GM21515 (cell line): ENCODE measurements at regions not wholly inside any gene's neighbourhood (a gene's known extent, or its start where the extent isn't known, plus 50 kb on each side); places are given as distances from the start of the nearest gene placed in this dataset.

Source experiments
- ATAC-seq: cut with Tn5 transposase; IDR thresholded peaks from one replicate; pipeline ENCODE4 v1.9.1; 2021; ENCODE audit not compliant: unreplicated experiment

GRCh38 chr1:72848997-72849396 is 566.7 kb upstream of the NEGR1 start:
- no peak for ATAC-seq

- ATAC-seq = no peak
Observed at GRCh38 chr1:72847651-72848050, 565.3 kb upstream of the NEGR1 start.

- no peak for ATAC-seq
Observed at GRCh38 chr1:72846476-72847278, 564.3 kb upstream of the NEGR1 start.

DNA sequence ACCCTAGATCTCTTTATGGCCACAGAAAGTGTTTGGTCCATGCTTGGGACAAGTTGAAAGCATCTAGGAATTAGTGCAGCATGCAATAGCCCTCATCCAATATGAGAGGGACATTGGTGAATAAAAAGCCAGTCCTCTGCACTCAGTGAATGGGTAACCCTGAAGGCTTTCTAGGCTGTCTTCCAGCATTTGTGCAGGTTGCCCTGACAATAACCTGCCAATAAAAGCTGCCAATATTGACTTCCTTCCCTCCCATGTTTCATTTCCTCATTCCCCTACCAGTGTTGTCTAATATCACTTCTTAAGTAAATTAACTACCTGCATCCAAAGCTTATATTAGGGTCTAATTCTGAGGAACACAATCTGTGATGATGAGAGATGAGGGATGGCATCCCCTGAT is 563.6 kb upstream of the NEGR1 start:
- no peak for ATAC-seq

GRCh38 chr1:72845381-72845780 is 563.0 kb upstream of the NEGR1 start:
- ATAC-seq = no peak

GRCh38 chr1:72837781-72838180 is 555.4 kb upstream of the NEGR1 start:
- ATAC-seq = no peak

- no peak for ATAC-seq
Observed at GRCh38 chr1:72830606-72831390, 548.5 kb upstream of the NEGR1 start.

DNA sequence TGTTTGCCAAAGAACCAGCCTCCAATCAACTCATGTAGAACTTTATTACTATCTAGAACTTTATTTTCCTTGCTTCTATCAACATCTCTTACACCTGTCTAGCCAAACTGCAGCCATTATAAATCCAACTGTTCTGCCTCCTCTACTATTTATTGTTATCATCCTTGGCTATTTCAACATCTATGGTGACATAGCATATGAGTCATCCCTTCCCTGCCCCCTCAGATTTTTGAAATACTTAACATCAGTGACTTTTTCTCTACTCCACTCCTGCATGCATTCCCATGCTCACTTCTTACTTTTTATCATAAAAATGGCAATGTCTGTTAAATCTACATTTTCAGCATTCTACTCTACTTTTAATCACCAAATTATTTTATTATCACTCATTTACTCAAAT is 544.9 kb upstream of the NEGR1 start:
- no peak for ATAC-seq

DNA sequence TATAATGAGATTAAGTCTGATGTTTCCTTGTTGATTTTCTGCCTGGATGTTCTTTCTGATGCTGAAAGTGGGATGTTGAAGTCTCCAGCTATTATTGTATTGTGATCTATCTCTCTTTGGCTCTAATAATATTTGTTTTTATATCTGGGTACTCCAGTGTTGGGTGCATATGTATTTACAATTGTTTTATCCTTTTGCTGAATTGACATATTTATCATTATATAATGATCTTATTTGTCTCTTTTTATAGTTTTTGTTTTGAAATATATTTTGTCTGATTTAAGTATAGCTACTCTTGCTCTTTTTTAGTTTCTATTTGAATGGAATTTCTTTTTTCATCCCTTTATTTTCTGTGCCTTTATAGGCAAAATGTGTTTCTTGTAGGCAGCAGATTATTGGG is 522.2 kb upstream of the NEGR1 start:
- no peak for ATAC-seq

GRCh38 chr1:72781038-72781437 is 498.7 kb upstream of the NEGR1 start:
- ATAC-seq = no peak

DNA sequence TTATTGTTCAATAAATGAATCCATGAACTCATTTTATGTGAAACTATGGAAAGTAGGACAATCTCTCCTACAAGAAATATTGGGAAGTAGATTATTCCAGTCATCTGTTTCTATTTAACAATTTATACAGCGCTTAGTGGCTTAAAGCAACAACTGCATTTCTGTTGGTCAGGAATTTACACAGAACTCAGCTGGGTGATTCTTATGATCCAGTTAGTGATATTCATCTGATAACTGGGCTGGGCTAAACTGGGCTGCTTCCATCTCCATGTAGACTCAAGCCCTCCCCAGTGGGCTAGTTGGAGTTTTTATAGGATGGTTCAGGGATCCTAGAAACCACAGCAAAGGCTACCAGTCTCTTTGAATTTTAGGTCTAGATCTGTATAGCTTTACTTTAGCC is 497.9 kb upstream of the NEGR1 start:
- no peak for ATAC-seq

DNA sequence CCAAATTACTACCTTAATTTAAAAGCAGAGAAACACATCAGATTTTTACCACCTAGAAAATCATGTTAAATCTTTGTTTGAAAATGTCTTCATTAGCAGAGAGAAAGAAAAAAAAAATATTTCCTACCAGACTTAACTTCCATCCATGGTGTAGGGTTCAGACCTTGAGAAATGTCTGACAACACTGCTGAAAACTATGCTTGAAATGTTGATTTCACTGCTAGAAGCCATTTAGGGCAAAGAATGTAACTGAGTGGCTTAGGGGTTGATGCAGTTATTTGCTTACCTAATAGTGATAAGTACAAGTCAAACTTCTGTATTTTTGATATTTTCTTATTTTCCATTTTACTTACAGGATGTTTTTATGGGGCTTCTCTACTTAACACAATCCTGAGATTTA is 495.6 kb upstream of the NEGR1 start:
- no peak for ATAC-seq

DNA sequence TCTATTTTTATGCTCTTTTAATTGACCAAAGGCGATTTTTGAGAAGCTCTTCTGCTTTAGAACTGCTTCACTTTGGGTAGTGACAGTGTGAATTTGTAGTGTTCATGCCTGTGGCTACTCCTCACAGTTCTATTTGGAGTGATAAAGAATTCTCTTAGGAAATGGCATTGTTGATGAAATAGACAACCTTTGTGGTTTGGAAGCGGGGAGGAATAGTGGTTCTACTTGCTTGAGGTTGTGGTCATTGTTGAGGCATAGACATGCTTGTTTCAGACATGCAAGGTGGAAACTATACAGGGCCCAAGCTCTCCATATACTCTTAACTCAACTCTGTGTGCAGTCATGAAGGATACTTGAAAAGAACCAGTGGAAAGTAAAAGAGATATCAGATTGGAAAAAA is 481.1 kb upstream of the NEGR1 start:
- no peak for ATAC-seq

DNA sequence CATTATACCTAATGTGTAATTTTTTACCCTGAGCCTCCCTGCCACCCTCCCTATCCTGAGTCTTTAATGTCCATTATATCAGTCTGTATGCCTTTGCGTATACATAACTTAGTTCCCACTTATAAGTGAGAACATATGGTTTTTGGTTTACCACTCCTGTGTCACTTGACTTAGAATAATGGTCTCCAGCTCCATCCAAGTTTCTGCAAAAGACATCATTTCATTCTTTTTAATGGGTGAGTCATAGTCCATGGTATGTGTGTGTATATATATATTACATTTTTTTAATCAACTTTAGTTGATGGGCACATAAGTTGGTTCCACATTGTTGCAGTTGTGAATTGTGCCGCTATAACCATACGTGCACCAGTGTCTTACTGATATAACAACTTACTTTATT is 477.1 kb upstream of the NEGR1 start:
- ATAC-seq = no peak

- no peak for ATAC-seq
Observed at GRCh38 chr1:72757843-72758242, 475.5 kb upstream of the NEGR1 start.

- no peak for ATAC-seq
Observed at GRCh38 chr1:72745413-72745812, 463.1 kb upstream of the NEGR1 start.

DNA sequence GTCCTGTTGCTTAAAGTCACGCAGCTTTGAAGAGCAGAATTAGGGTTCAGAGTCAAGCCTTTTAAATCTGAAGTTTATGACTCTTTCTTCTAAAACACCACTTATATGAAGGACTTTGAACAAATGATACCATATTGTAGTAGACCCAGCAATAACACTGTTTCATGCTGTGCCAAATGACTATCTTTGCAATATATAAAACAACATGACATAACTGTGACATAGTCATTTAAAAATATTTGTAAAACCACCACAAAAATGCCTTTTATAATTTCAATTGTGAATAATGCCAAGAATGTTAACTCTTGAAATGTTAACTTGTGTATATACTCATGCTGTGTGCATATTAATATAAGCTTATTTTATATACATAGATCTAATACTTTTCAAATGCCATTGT is 452.1 kb upstream of the NEGR1 start:
- no peak for ATAC-seq

DNA sequence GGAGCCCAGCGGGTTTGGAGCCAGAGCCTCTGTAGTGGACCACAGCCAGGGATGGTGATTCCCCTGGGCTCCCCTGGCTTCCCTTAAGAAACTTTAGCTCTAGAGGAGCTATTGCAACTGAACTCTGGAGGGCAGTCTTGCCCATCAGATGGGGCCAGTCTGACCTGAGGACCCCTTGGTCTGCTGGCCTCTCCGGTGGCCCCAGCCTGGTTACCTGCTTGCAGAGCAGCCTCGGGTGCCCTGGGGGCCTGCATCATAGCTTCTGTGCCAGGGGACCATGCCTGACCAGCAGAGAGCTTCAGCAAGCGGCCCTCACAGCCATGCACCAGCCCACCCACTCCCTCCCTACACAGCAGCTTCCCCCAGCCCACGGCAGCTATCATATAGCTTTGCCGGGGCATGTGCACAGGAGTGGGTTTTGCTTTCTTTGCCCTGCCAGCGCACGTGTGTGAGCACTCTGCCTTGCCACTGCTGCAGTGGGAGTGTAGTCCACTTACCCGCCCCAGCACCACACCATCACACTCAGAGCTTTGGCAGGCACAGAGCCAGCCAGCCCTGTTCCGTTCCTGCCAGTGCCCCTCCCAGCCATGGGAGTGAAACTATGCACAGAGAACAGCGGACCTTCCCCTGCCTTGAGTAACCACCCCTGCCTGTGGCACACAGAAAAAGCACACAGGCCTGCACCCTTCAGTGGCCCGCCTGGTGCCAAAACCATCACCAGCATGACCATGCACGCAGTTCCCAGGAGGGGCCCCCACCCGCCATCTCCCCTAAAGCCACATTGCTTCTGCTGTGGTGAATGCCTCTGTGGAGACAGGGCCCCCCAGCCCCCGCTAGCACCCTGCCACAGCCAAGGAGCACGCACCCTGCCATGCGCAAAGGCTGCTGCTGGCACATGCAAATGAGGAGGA is 442.9 kb upstream of the NEGR1 start:
- ATAC-seq = no peak

DNA sequence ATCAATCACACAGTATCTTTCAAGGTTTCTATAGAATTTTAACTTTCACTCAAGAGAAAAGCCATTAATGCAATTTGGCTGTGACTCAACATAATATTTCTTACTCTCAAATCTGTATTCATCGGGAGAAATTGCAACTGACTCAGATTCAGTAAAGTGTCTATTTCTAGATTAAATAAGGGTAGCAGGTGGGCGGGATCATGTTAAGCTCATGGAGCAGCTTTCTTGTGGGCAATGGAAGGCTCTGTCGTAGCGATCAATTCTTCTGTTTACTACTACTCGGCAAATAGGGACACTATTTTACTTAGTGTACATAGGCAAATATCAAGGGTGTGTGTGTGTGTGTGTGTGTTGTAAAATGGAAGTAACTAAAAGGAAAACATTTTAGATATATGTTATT is 423.6 kb upstream of the NEGR1 start:
- no peak for ATAC-seq

DNA sequence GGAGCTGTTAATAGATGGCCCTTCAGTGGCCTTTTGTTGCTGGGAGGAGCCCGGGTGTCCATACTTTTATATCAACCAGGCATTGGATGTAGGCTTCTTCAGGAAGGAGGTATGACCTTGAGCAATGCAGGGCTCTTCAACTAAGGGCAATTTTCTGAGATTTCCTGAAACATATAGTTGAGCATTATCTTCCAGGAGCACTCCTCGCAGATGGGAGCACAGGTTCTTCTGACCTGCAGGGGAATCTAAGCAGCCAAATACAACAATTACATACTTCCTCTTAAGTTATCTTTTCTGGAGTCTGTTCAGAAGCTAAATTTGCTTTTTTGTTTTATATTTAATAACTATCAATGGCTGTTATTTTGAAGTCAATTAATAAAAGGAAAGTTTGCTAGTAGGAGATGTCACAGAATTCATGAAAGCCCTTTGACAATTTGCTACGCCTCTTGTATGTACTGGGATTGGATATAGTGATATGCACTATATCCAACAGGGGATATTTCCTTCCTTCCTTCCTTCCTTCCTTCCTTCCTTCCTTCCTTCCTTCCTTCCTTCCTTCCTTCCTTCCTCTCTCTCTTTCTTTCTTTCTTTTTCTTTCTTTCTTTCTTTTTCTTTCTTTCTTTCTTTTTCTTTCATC is 422.6 kb upstream of the NEGR1 start:
- ATAC-seq = no peak

DNA sequence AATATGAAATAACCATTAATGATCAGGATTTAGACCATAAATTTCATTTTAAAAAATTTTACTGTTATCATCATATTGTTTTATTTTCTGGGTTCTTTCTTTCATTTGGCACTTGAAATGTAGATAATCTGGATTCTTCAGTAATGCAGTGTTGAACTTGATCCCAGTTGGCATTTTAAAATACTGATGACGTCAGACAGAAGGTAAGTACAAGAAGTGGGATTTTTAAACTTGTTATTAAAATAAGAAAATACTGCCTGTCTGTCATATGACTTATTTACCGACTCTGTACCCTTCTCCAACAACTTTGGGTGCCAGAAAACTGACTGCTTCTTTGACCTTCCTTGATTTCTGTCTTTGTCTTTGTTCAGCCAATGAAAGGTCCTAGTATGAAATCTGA is 415.1 kb upstream of the NEGR1 start:
- ATAC-seq = no peak
